A673 (cell line): ENCODE measurements at regions not wholly inside any gene's neighbourhood (a gene's known extent, or its start where the extent isn't known, plus 50 kb on each side); places are given as distances from the start of the nearest gene placed in this dataset.

Experiments
- BruUV-seq: library from RNA; stranded (reverse); fragments of 400-500 nt; replicated peaks from 2 replicates; lab custom pipeline; 2021; lab: Mats Ljungman, UMichigan
- CTCF ChIA-PET: fragments of 300-600 bp; sonication (Branson Sonifier 250); formaldehyde crosslinking; loops from one replicate; lab custom pipeline; 2022; ENCODE audit warnings: antibody characterized with exemption; lab: Charles Lee
- POLR2A ChIA-PET: fragments of 300-600 bp; sonication (Branson Sonifier 250); formaldehyde crosslinking; loops from one replicate; lab custom pipeline; 2022; ENCODE audit warnings: antibody characterized with exemption; ENCODE audit not compliant: low non-redundant PET; lab: Charles Lee
- DNase-seq: peaks from one replicate; pipeline ENCODE4 v3.0.0-alpha.2; 2015; ENCODE audit warnings: low spot score
- H3K27ac ChIP-seq: fragments of 200-600 bp; sonication (generic); 2 replicates; pipeline ENCODE4 v1.5.1; 2016; ENCODE audit warnings: mixed run types, low read depth, mild to moderate bottlenecking, mixed read lengths, antibody characterized with exemption, low read length; ENCODE audit not compliant: poor library complexity, severe bottlenecking
- H3K27me3 ChIP-seq: fragments of 200-600 bp; sonication (generic); replicated peaks from 2 replicates; pipeline ENCODE4 v1.6.1; 2017; ENCODE audit warnings: mixed run types, low read depth, mild to moderate bottlenecking, mixed read lengths, antibody characterized with exemption, low read length; ENCODE audit not compliant: insufficient read depth, poor library complexity
- H3K36me3 ChIP-seq: fragments of 200-600 bp; sonication (generic); 2 replicates; pipeline ENCODE4 v1.6.1; 2016; ENCODE audit warnings: mixed run types, mild to moderate bottlenecking, mixed read lengths, antibody characterized with exemption, low read length; ENCODE audit not compliant: insufficient read depth, poor library complexity, severe bottlenecking
- H3K4me1 ChIP-seq: fragments of 200-600 bp; sonication (generic); 2 replicates; pipeline ENCODE4 v1.6.1; 2017; ENCODE audit warnings: mixed run types, mild to moderate bottlenecking, mixed read lengths, antibody characterized with exemption, low read length; ENCODE audit not compliant: insufficient read depth, poor library complexity, severe bottlenecking
- H3K4me3 ChIP-seq: fragments of 200-600 bp; sonication (generic); 2 replicates; pipeline ENCODE4 v1.5.1; 2016; ENCODE audit warnings: low read depth, mixed run types, mild to moderate bottlenecking, mixed read lengths, low read length; ENCODE audit not compliant: poor library complexity, severe bottlenecking
- H3K9me3 ChIP-seq: fragments of 200-600 bp; sonication (generic); 2 replicates; pipeline ENCODE4 v1.6.1; 2016; ENCODE audit warnings: mixed run types, low read depth, mild to moderate bottlenecking, mixed read lengths, antibody characterized with exemption, low read length; ENCODE audit not compliant: poor library complexity, severe bottlenecking
- EZH2 ChIP-seq: fragments of 200-600 bp; sonication (generic); IDR thresholded peaks from 2 replicates; pipeline ENCODE4 v1.6.1; 2017; ENCODE audit warnings: borderline replicate concordance, low read depth, mild to moderate bottlenecking, mixed read lengths, antibody characterized with exemption, low read length; ENCODE audit not compliant: poor library complexity, severe bottlenecking
- intact Hi-C: fragments of 100-400 bp; cut with micrococcal nuclease; formaldehyde crosslinking; loops from one replicate; pipeline ENCODE4 v1.10.0; 2022; ENCODE audit not compliant: unreplicated experiment
- TF ChIP-seq, protein P1 (sequence below): fragments of 300-800, 200-600 bp; sonication (generic); conservative IDR thresholded peaks from 2 replicates; pipeline ENCODE4 v1.5.1; 2017; ENCODE audit warnings: low read depth, mild to moderate bottlenecking, antibody characterized with exemption, low read length, moderate library complexity, mixed read lengths

DNA sequence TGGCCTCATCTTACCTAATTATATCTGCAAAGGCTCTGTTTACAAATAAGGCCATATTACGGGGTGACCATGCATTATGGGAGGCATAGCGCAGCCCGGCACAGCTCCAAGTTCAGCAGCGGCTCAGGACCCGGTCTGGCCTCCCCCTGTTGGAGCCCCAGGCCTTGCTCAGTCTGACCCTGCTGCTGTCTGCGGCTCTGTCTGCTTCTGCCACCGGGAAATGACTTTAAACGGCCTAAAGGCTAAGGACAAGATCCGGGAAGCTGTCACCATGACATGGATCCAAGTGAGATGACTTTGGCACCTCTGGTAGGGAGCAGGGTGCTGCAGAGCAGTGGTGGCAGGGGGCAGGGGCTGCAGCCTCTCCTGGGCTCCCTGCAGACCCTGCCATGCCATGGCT lies 140.6 kb upstream of the GSE1 start:
- Histone ChIP-seq H3K36me3 (no peaks in the 10 kb centered on the region), H3K27me3 (no peaks in the 10 kb centered on the region), H3K9me3 (no peaks in the 10 kb centered on the region), H3K4me1 (no peaks in the 10 kb centered on the region), H3K27ac (no peak overlapping the region), H3K4me3 (no peak overlapping the region)
- ChIA-PET POLR2A (no interaction called here), CTCF (no interaction called here)
- no peak for DNase-seq
- no peak for TF ChIP-seq EZH2
- TF ChIP-seq, protein P1, sequence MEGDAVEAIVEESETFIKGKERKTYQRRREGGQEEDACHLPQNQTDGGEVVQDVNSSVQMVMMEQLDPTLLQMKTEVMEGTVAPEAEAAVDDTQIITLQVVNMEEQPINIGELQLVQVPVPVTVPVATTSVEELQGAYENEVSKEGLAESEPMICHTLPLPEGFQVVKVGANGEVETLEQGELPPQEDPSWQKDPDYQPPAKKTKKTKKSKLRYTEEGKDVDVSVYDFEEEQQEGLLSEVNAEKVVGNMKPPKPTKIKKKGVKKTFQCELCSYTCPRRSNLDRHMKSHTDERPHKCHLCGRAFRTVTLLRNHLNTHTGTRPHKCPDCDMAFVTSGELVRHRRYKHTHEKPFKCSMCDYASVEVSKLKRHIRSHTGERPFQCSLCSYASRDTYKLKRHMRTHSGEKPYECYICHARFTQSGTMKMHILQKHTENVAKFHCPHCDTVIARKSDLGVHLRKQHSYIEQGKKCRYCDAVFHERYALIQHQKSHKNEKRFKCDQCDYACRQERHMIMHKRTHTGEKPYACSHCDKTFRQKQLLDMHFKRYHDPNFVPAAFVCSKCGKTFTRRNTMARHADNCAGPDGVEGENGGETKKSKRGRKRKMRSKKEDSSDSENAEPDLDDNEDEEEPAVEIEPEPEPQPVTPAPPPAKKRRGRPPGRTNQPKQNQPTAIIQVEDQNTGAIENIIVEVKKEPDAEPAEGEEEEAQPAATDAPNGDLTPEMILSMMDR = no peak
- BruUV-seq = no TSS peak
- intact Hi-C loops = no loop called here

GRCh38 chr16:85473323-85473722 lies 139.8 kb upstream of the GSE1 start:
- CTCF ChIA-PET = no interaction called here
- intact Hi-C loops = no loop called here

GRCh38 chr16:85473909-85474620 lies 139.1 kb upstream of the GSE1 start:
- H3K4me3 ChIP-seq = no peak overlapping the region
- no peak for TF ChIP-seq EZH2
- TF ChIP-seq, protein P1 = no peak
- ChIA-PET POLR2A (no interaction called here), CTCF (no interaction called here)
- BruUV-seq = no TSS peak
- no peak overlapping the region for H3K27ac ChIP-seq
- no peak for DNase-seq
- no peaks in the 10 kb centered on the region for H3K36me3 ChIP-seq
- intact Hi-C loops = no loop called here
- no peaks in the 10 kb centered on the region for H3K27me3 ChIP-seq
- no peaks in the 10 kb centered on the region for H3K9me3 ChIP-seq
- no peaks in the 10 kb centered on the region for H3K4me1 ChIP-seq

More at GRCh38 chr16:85473323-85473722, 139.8 kb upstream of the GSE1 start:
- POLR2A ChIA-PET = no interaction called here
- no peak for DNase-seq
- no peaks in the 10 kb centered on the region for H3K4me1 ChIP-seq
- no peak overlapping the region for H3K4me3 ChIP-seq
- TF ChIP-seq, protein P1 = no peak
- no peaks in the 10 kb centered on the region for H3K9me3 ChIP-seq
- H3K27ac ChIP-seq = no peak overlapping the region
- H3K36me3 ChIP-seq = no peaks in the 10 kb centered on the region
- H3K27me3 ChIP-seq = no peaks in the 10 kb centered on the region
- BruUV-seq = no TSS peak
